ENCODE measurements at regions not wholly inside any gene's neighbourhood (a gene's known extent, or its start where the extent isn't known, plus 50 kb on each side); places are given as distances from the start of the nearest gene placed in this dataset.

GRCh38 chr3:23668430-23668904 lies 137.3 kb upstream of the UBE2E1 start:
- Histone ChIP-seq H3K36me3 (ENCODE audit: insufficient read depth, low read length) (no peaks in the 10 kb centered on the region), H3K9ac (ENCODE audit: insufficient read length) (no peak overlapping the region), H3K4me3 (no peak overlapping the region), H3K27ac (no peak overlapping the region), H3K9me3 (ENCODE audit: low read depth, low read length) (no peaks in the 10 kb centered on the region)
- no peak for TF ChIP-seq FOXP2 (optimal IDR thresholded peaks at IDR 0.05; ENCODE audit: control extremely low read depth, extremely low read length, insufficient read depth)
- no peak for TF ChIP-seq POLR2AphosphoS5 (IDR thresholded peaks at IDR 0.05; ENCODE audit: borderline replicate concordance, low read depth, low read length)
- DNase-seq (ENCODE audit: low read depth, low spot score), result no peak

- Histone ChIP-seq H3K4me3 (no peak overlapping the region), H3K36me3 (ENCODE audit: insufficient read depth, low read length) (no peaks in the 10 kb centered on the region), H3K9ac (ENCODE audit: insufficient read length) (no peak overlapping the region), H3K9me3 (ENCODE audit: low read depth, low read length) (no peaks in the 10 kb centered on the region), H3K27ac (no peak overlapping the region)
- no peak for TF ChIP-seq POLR2AphosphoS5 (IDR thresholded peaks at IDR 0.05; ENCODE audit: borderline replicate concordance, low read depth, low read length)
- no peak for TF ChIP-seq FOXP2 (optimal IDR thresholded peaks at IDR 0.05; ENCODE audit: control extremely low read depth, extremely low read length, insufficient read depth)
- no peak for TF ChIP-seq EZH2 (IDR thresholded peaks at IDR 0.05)
- DNase-seq (ENCODE audit: low read depth, low spot score), result no peak
These were observed 136.1 kb upstream of the UBE2E1 start for GRCh38 chr3:23669541-23670255.

- H3K9me3 ChIP-seq (ENCODE audit: low read depth, low read length), result no peaks in the 10 kb centered on the region
- no peak for TF ChIP-seq FOXP2 (optimal IDR thresholded peaks at IDR 0.05; ENCODE audit: control extremely low read depth, extremely low read length, insufficient read depth)
- no peak for TF ChIP-seq EZH2 (IDR thresholded peaks at IDR 0.05)
- no peak for TF ChIP-seq POLR2AphosphoS5 (IDR thresholded peaks at IDR 0.05; ENCODE audit: borderline replicate concordance, low read depth, low read length)
- no peak overlapping the region for H3K9ac ChIP-seq (ENCODE audit: insufficient read length)
- H3K36me3 ChIP-seq (ENCODE audit: insufficient read depth, low read length), result no peaks in the 10 kb centered on the region
- no peak overlapping the region for H3K27ac ChIP-seq
- DNase-seq (ENCODE audit: low read depth, low spot score), result no peak
- H3K4me3 ChIP-seq, result no peak overlapping the region
These were observed 133.7 kb upstream of the UBE2E1 start for GRCh38 chr3:23671851-23672589.

- Histone ChIP-seq H3K4me3 (no peak overlapping the region), H3K36me3 (ENCODE audit: insufficient read depth, low read length) (no peaks in the 10 kb centered on the region), H3K9ac (ENCODE audit: insufficient read length) (no peak overlapping the region), H3K27ac (no peak overlapping the region), H3K9me3 (ENCODE audit: low read depth, low read length) (no peaks in the 10 kb centered on the region)
- no peak for DNase-seq (ENCODE audit: low read depth, low spot score)
- TF ChIP-seq FOXP2 (optimal IDR thresholded peaks at IDR 0.05; ENCODE audit: control extremely low read depth, extremely low read length, insufficient read depth) (no peak), POLR2AphosphoS5 (IDR thresholded peaks at IDR 0.05; ENCODE audit: borderline replicate concordance, low read depth, low read length) (no peak), EZH2 (IDR thresholded peaks at IDR 0.05) (no peak)
These were observed 133.1 kb upstream of the UBE2E1 start for GRCh38 chr3:23672628-23673027.

GRCh38 chr3:23675010-23675409 lies 130.7 kb upstream of the UBE2E1 start:
- H3K9me3 ChIP-seq (ENCODE audit: low read depth, low read length), result no peaks in the 10 kb centered on the region
- no peak for TF ChIP-seq FOXP2 (optimal IDR thresholded peaks at IDR 0.05; ENCODE audit: control extremely low read depth, extremely low read length, insufficient read depth)
- TF ChIP-seq EZH2 (IDR thresholded peaks at IDR 0.05), result no peak
- no peak for TF ChIP-seq POLR2AphosphoS5 (IDR thresholded peaks at IDR 0.05; ENCODE audit: borderline replicate concordance, low read depth, low read length)
- no peak overlapping the region for H3K27ac ChIP-seq
- no peaks in the 10 kb centered on the region for H3K36me3 ChIP-seq (ENCODE audit: insufficient read depth, low read length)
- H3K9ac ChIP-seq (ENCODE audit: insufficient read length), result no peak overlapping the region
- H3K4me3 ChIP-seq, result no peak overlapping the region
- DNase-seq (ENCODE audit: low read depth, low spot score), result no peak

- Histone ChIP-seq H3K9ac (ENCODE audit: insufficient read length) (no peak overlapping the region), H3K4me3 (no peak overlapping the region), H3K27ac (no peak overlapping the region), H3K36me3 (ENCODE audit: insufficient read depth, low read length) (no peaks in the 10 kb centered on the region), H3K9me3 (ENCODE audit: low read depth, low read length) (no peaks in the 10 kb centered on the region)
- TF ChIP-seq EZH2 (IDR thresholded peaks at IDR 0.05) (no peak), FOXP2 (optimal IDR thresholded peaks at IDR 0.05; ENCODE audit: control extremely low read depth, extremely low read length, insufficient read depth) (no peak), POLR2AphosphoS5 (IDR thresholded peaks at IDR 0.05; ENCODE audit: borderline replicate concordance, low read depth, low read length) (no peak)
- DNase-seq (ENCODE audit: low read depth, low spot score), result no peak
These were observed 129.7 kb upstream of the UBE2E1 start for GRCh38 chr3:23676093-23676492.

GRCh38 chr3:23682646-23683045 lies 123.1 kb upstream of the UBE2E1 start:
- no peaks in the 10 kb centered on the region for H3K36me3 ChIP-seq (ENCODE audit: insufficient read depth, low read length)
- TF ChIP-seq POLR2AphosphoS5 (IDR thresholded peaks at IDR 0.05; ENCODE audit: borderline replicate concordance, low read depth, low read length) (no peak), FOXP2 (optimal IDR thresholded peaks at IDR 0.05; ENCODE audit: control extremely low read depth, extremely low read length, insufficient read depth) (no peak), EZH2 (IDR thresholded peaks at IDR 0.05) (no peak)
- no peak for DNase-seq (ENCODE audit: low read depth, low spot score)
- H3K4me3 ChIP-seq, result no peak overlapping the region
- H3K9me3 ChIP-seq (ENCODE audit: low read depth, low read length), result no peaks in the 10 kb centered on the region
- no peak overlapping the region for H3K9ac ChIP-seq (ENCODE audit: insufficient read length)
- H3K27ac ChIP-seq, result no peak overlapping the region

- no peaks in the 10 kb centered on the region for H3K36me3 ChIP-seq (ENCODE audit: insufficient read depth, low read length)
- H3K9me3 ChIP-seq (ENCODE audit: low read depth, low read length), result no peaks in the 10 kb centered on the region
- no peak overlapping the region for H3K4me3 ChIP-seq
- no peak overlapping the region for H3K27ac ChIP-seq
- no peak overlapping the region for H3K9ac ChIP-seq (ENCODE audit: insufficient read length)
- no peak for DNase-seq (ENCODE audit: low read depth, low spot score)
- no peak for TF ChIP-seq POLR2AphosphoS5 (IDR thresholded peaks at IDR 0.05; ENCODE audit: borderline replicate concordance, low read depth, low read length)
- no peak for TF ChIP-seq EZH2 (IDR thresholded peaks at IDR 0.05)
- no peak for TF ChIP-seq FOXP2 (optimal IDR thresholded peaks at IDR 0.05; ENCODE audit: control extremely low read depth, extremely low read length, insufficient read depth)
These were observed 120.1 kb upstream of the UBE2E1 start for GRCh38 chr3:23685541-23686258.

Measured in SK-N-MC (cell line).